Adipocyte (in vitro differentiated cells): ENCODE measurements at regions not wholly inside any gene's neighbourhood (a gene's known extent, or its start where the extent isn't known, plus 50 kb on each side); places are given as distances from the start of the nearest gene placed in this dataset.

ENCODE experiments used
- DNase-seq: peaks from one replicate; pipeline ENCODE4 v3.0.0-alpha.2; 2015; ENCODE audit warnings: low read depth
- H3K27me3 ChIP-seq: replicated peaks from 2 replicates; pipeline ENCODE4 v1.7.0; 2013; ENCODE audit warnings: mild to moderate bottlenecking, low read length, moderate library complexity; ENCODE audit not compliant: control insufficient read depth, insufficient read depth
- H3K36me3 ChIP-seq: 2 replicates; pipeline ENCODE4 v1.7.0; 2013; ENCODE audit warnings: low read length, mild to moderate bottlenecking, moderate library complexity; ENCODE audit not compliant: control insufficient read depth, insufficient read depth, severe bottlenecking
- H3K4me1 ChIP-seq: 2 replicates; pipeline ENCODE4 v1.7.0; 2013; ENCODE audit warnings: mild to moderate bottlenecking, low read length, moderate library complexity; ENCODE audit not compliant: control insufficient read depth, insufficient read depth
- H3K4me3 ChIP-seq: 2 replicates; pipeline ENCODE4 v1.7.0; 2013; ENCODE audit warnings: mild to moderate bottlenecking, low read length, moderate library complexity
- H3K9ac ChIP-seq: 2 replicates; pipeline ENCODE4 v1.7.0; 2013; ENCODE audit warnings: mild to moderate bottlenecking, low read length, moderate library complexity
- H3K9me3 ChIP-seq: 2 replicates; pipeline ENCODE4 v1.7.0; 2013; ENCODE audit warnings: mild to moderate bottlenecking, low read length, moderate library complexity; ENCODE audit not compliant: control insufficient read depth

DNA sequence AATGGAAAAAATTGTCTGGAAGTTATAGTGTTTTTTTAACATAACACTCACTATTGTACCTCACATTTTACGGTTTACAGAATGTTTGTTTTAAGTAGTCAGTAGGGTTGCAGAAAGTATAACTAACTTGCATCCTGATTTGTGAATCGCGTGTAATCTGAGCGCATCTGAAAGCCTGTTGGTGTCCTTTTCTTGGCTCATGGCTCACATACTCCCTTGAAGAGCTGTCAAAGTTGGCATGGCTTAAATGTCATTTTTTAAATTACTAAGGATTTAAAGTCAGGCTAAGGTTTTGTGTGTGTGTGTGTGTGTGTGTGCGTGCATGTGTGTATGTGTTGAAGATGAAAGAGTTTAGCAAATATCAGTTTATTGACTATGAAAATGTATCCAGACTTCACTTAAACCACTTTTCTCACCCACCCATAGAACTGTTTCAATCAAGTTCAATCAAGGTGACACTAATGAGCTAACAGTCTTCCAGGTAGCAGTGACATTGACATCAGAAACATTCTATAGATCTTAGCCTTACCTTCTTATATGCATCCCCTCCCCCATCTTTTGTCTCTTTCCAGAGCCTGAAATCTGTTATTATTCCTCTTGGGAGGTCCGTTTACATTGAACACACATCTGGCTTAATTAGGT, 480.4 kb upstream of the SGCG start:
- Histone ChIP-seq H3K4me3 (no peak overlapping the region), H3K9ac (no peak overlapping the region), H3K27me3 (no peaks in the 10 kb centered on the region), H3K4me1 (no peaks in the 10 kb centered on the region), H3K9me3 (no peaks in the 10 kb centered on the region), H3K36me3 (no peaks in the 10 kb centered on the region)
- DNase-seq = no peak

GRCh38 chr13:22703601-22704209, 477.1 kb upstream of the SGCG start:
- DNase-seq = no peak
- H3K9ac ChIP-seq = no peak overlapping the region

DNA sequence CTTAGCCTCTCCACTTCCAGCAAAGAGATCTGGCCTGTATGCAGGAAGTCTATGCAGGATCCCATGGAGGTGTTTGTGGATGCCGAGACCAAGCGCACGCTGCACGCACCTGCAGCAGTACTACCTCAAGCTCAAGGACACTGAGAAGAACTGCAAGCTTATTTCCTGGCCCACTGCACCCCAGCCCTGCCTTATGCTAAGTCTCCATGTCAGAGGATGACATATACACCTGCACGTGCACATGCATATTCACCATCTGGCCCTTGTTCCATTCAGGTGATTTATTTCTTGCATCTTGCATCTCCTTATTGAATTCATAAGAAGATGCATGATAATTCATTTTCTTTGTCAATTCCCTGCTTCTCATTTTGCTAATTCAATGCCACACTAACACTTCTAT, 472.8 kb upstream of the SGCG start:
- Histone ChIP-seq H3K9ac (no peak overlapping the region), H3K4me3 (no peak overlapping the region), H3K4me1 (no peaks in the 10 kb centered on the region), H3K9me3 (no peaks in the 10 kb centered on the region), H3K27me3 (no peaks in the 10 kb centered on the region), H3K36me3 (no peaks in the 10 kb centered on the region)
- no peak for DNase-seq

More at GRCh38 chr13:22703601-22704209, 477.1 kb upstream of the SGCG start:
- H3K36me3 ChIP-seq = no peaks in the 10 kb centered on the region
- no peaks in the 10 kb centered on the region for H3K4me1 ChIP-seq
- H3K27me3 ChIP-seq = no peaks in the 10 kb centered on the region
- no peak overlapping the region for H3K4me3 ChIP-seq
- no peaks in the 10 kb centered on the region for H3K9me3 ChIP-seq

DNA sequence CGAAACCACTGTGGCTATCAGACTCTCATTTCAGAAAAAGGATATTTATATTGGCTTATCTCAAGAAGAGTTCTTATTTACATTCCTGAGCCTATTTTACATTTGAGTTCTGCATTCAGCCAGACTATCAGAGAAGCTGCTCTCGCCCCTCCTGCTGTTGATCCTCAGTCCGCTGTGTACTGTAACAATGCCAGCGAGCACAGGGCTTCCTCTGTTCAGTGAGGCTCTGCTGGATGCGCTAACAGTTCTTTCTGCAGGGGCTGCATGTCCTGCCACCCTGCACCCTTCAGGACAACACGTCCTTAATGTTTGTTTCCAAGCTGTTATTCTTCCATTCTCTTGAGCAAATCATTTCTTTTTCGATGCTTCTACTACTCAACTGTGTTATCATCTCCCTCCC, 463.7 kb upstream of the SGCG start:
- H3K9me3 ChIP-seq = peaks cover 4% of the 10 kb centered on the region
- no peak for DNase-seq
- H3K36me3 ChIP-seq = no peaks in the 10 kb centered on the region
- no peak overlapping the region for H3K4me3 ChIP-seq
- no peaks in the 10 kb centered on the region for H3K27me3 ChIP-seq
- H3K4me1 ChIP-seq = no peaks in the 10 kb centered on the region
- no peak overlapping the region for H3K9ac ChIP-seq

- no peaks in the 10 kb centered on the region for H3K36me3 ChIP-seq
- H3K27me3 ChIP-seq = no peaks in the 10 kb centered on the region
- no peak overlapping the region for H3K4me3 ChIP-seq
- no peaks in the 10 kb centered on the region for H3K4me1 ChIP-seq
- no peak for DNase-seq
- H3K9me3 ChIP-seq = no peaks in the 10 kb centered on the region
- H3K9ac ChIP-seq = no peak overlapping the region
Measured at GRCh38 chr13:22726726-22727125, 454.1 kb upstream of the SGCG start.

DNA sequence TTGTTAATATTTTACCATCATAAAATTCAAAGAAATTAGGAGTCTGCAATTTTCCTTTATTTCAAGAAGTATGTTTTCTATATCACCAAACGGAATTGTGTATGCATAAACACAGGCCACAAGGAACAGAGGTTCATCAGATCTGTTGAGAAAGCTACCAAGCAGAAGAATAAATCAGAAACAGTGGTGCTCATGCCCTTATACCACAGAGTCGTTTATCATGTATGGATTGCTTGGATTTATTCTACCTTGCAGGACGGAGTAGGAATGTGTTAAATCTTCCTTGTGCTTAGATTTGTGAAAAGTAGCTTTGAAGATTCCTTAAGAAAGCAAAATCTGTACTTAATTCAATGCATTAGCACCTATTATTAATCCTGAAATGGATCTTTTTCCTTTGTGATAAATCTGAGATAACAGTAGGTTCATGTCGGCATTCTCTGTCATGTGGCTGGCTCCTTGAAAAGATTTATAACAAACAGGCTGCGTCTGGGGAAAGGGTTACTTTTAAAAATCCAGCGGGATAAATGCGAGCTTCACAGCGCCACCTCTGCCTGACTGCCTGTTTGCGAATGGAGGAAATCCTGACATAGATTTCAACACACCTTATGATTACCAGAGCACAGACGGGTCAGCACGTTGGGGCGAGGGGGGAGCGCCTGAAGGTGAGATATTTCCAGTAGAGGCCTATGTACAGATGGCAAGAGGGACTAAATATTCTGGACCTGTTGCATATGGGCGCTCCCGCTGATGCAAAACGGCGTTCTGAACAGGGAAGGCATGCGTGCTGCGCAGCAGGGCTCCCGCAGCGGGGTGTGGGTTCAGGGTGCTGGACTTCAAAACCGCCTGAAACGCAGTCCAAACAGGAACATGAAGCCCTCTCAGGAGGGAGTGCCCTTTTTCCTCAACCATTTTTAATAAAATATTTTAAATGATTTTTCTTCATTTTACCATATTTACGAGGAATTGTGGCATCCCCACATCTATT, 445.5 kb upstream of the SGCG start:
- Histone ChIP-seq H3K27me3 (peaks cover 3% of the 10 kb centered on the region), H3K4me1 (peaks cover 2% of the 10 kb centered on the region), H3K4me3 (no peak overlapping the region), H3K36me3 (no peaks in the 10 kb centered on the region), H3K9ac (no peak overlapping the region), H3K9me3 (no peaks in the 10 kb centered on the region)
- DNase-seq = no peak

DNA sequence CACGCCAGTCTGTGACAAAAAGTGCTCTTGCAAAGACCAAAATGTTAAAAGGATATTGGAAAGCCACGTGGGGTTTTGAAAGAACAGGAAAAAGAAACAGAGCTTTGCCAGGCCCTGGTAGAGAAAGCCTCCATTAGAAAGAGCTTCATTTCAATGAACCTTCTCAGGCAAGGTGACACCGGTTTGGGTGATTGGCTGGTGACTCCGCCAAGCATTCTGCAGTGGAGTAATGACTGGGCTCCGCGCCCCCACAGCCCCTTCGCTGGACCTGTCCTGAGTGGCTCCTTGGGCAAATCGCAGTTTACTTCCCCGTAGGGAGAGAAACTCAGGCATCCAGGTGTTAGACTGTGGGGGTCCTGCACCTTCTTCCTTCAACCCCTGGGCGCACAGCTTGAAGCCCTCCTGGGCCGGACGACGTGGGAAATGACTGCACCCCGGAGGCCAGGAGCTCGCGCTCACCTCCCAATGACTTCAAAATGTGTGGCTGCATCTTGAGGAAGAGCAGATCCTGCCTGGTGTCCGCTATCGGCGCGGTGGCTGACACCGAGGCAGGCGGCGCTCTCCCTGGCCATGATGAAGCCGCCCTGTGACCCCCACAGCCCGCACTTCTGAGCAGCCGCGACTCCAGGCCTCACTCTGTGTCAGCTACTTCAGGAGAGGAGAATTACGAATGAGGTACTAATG, 444.6 kb upstream of the SGCG start:
- H3K9ac ChIP-seq = no peak overlapping the region
- no peaks in the 10 kb centered on the region for H3K9me3 ChIP-seq
- peaks cover 2% of the 10 kb centered on the region for H3K4me1 ChIP-seq
- H3K27me3 ChIP-seq = peaks cover 3% of the 10 kb centered on the region
- no peaks in the 10 kb centered on the region for H3K36me3 ChIP-seq
- DNase-seq = no peak
- H3K4me3 ChIP-seq = no peak overlapping the region

- Histone ChIP-seq H3K36me3 (no peaks in the 10 kb centered on the region), H3K27me3 (peaks cover 3% of the 10 kb centered on the region), H3K4me1 (peaks cover 2% of the 10 kb centered on the region), H3K9me3 (no peaks in the 10 kb centered on the region), H3K9ac (no peak overlapping the region), H3K4me3 (no peak overlapping the region)
- no peak for DNase-seq
Measured at GRCh38 chr13:22736768-22737092, 444.0 kb upstream of the SGCG start.

- Histone ChIP-seq H3K4me1 (peaks cover 2% of the 10 kb centered on the region), H3K9me3 (no peaks in the 10 kb centered on the region), H3K9ac (no peak overlapping the region), H3K36me3 (no peaks in the 10 kb centered on the region), H3K4me3 (no peak overlapping the region), H3K27me3 (peaks cover 3% of the 10 kb centered on the region)
- DNase-seq = no peak
Measured at GRCh38 chr13:22738357-22738756, 442.4 kb upstream of the SGCG start.

GRCh38 chr13:22740264-22740663, 440.5 kb upstream of the SGCG start:
- no peak for DNase-seq
- no peak overlapping the region for H3K4me3 ChIP-seq
- no peaks in the 10 kb centered on the region for H3K36me3 ChIP-seq
- H3K4me1 ChIP-seq = no peaks in the 10 kb centered on the region
- H3K27me3 ChIP-seq = no peaks in the 10 kb centered on the region
- no peaks in the 10 kb centered on the region for H3K9me3 ChIP-seq
- no peak overlapping the region for H3K9ac ChIP-seq
